Peyer's patch (tissue), 4 donors: ENCODE measurements at regions not wholly inside any gene's neighbourhood (a gene's known extent, or its start where the extent isn't known, plus 50 kb on each side); places are given as distances from the start of the nearest gene placed in this dataset.

ENCODE experiments used
- CTCF ChIP-seq, 6 experiments: fragments of 450-650 bp in 4 of 6; fragments of 200-600 bp in 2 of 6; sonication (generic) in 1 of 6; IDR thresholded peaks; one replicate each; pipeline ENCODE4 v1.5.1; 2017 to 2019; ENCODE audit warnings: antibody characterized with exemption in 6 of 6, mild to moderate bottlenecking in 3 of 6, moderate library complexity in 1 of 6
- POLR2A ChIP-seq, 2 donors: fragments of 450-650 bp; IDR thresholded peaks; one replicate each; pipeline ENCODE4 v1.5.1; 2017; ENCODE audit warnings: antibody characterized with exemption in 2 of 2, mild to moderate bottlenecking in 2 of 2, moderate library complexity in 2 of 2

- TF ChIP-seq CTCF (IDR thresholded peaks at IDR 0.05), result no peak
- TF ChIP-seq POLR2A (IDR thresholded peaks at IDR 0.05), result no peak
Measured at GRCh38 chr6:81962198-81962597, 209.7 kb upstream of the TENT5A start.
